OCI-LY7 (cell line): ENCODE measurements at regions not wholly inside any gene's neighbourhood (a gene's known extent, or its start where the extent isn't known, plus 50 kb on each side); places are given as distances from the start of the nearest gene placed in this dataset.

Source experiments
- BruUV-seq: library from RNA; stranded (reverse); fragments of 400-500 nt; replicated peaks from 2 replicates; lab custom pipeline; 2021; lab: Mats Ljungman, UMichigan
- CTCF ChIA-PET: fragments of 300-600 bp; sonication (Branson Sonifier 250); formaldehyde crosslinking; loops from one replicate; lab custom pipeline; 2022; ENCODE audit warnings: antibody characterized with exemption; ENCODE audit not compliant: unreplicated experiment; lab: Charles Lee
- POLR2A ChIA-PET: fragments of 300-600 bp; sonication (Branson Sonifier 250); formaldehyde crosslinking; loops from one replicate; lab custom pipeline; 2022; ENCODE audit warnings: antibody characterized with exemption; lab: Charles Lee
- DNase-seq: peaks from one replicate; pipeline ENCODE4 v3.0.0-alpha.2; 2015; ENCODE audit warnings: low spot score
- H2AFZ ChIP-seq: fragments of 200-600 bp; sonication (generic), shearing (Covaris generic); 2 replicates; pipeline ENCODE4 v1.6.1; 2014; ENCODE audit warnings: mild to moderate bottlenecking, antibody characterized with exemption, low read length, moderate library complexity
- H3K27ac ChIP-seq: fragments of 200-600 bp; sonication (generic); 2 replicates; pipeline ENCODE4 v1.5.1; 2014; ENCODE audit warnings: mixed run types, low read depth, mild to moderate bottlenecking, moderate library complexity, low read length, inconsistent platforms; ENCODE audit not compliant: poor library complexity, severe bottlenecking
- H3K36me3 ChIP-seq: fragments of 200-600 bp; sonication (generic); 2 replicates; pipeline ENCODE4 v1.6.1; 2014; ENCODE audit warnings: mild to moderate bottlenecking, antibody characterized with exemption, low read length, moderate library complexity, mixed read lengths; ENCODE audit not compliant: insufficient read depth
- H3K4me1 ChIP-seq: fragments of 200-600 bp; sonication (generic); 2 replicates; pipeline ENCODE4 v1.5.1; 2014; ENCODE audit warnings: mild to moderate bottlenecking, low read length; ENCODE audit not compliant: insufficient read depth, poor library complexity, severe bottlenecking
- H3K4me2 ChIP-seq: fragments of 200-600 bp; sonication (generic); 2 replicates; pipeline ENCODE4 v1.6.1; 2014; ENCODE audit warnings: mild to moderate bottlenecking, low read length
- H3K4me3 ChIP-seq: fragments of 200-600 bp; sonication (generic); 2 replicates; pipeline ENCODE4 v1.5.1; 2014; ENCODE audit warnings: mild to moderate bottlenecking, low read depth, low read length; ENCODE audit not compliant: poor library complexity, severe bottlenecking
- H3K79me2 ChIP-seq: fragments of 200-600 bp; sonication (generic); 2 replicates; pipeline ENCODE4 v1.6.1; 2016; ENCODE audit warnings: low read depth, mild to moderate bottlenecking, low read length, moderate library complexity, mixed read lengths; ENCODE audit not compliant: insufficient read depth
- H3K9me2 ChIP-seq: fragments of 200-600 bp; sonication (generic); 2 replicates; pipeline ENCODE4 v1.6.1; 2016; ENCODE audit warnings: mild to moderate bottlenecking, low read length, mixed read lengths; ENCODE audit not compliant: insufficient read depth
- H3K9me3 ChIP-seq: fragments of 200-600 bp; sonication (generic); 2 replicates; pipeline ENCODE4 v1.6.1; 2014; ENCODE audit warnings: mild to moderate bottlenecking, mixed run types, low read length, mixed read lengths
- H4K20me1 ChIP-seq: fragments of 200-600 bp; sonication (generic); 2 replicates; pipeline ENCODE4 v1.6.1; 2014; ENCODE audit warnings: mild to moderate bottlenecking, antibody characterized with exemption, low read length, moderate library complexity, mixed read lengths; ENCODE audit not compliant: insufficient read depth
- CTCF ChIP-seq: fragments of 200-600 bp; sonication (generic); conservative IDR thresholded peaks from 2 replicates; pipeline ENCODE4 v1.5.1; 2014; ENCODE audit warnings: mild to moderate bottlenecking, antibody characterized with exemption, low read length, moderate library complexity, mixed read lengths
- EZH2phosphoT487 ChIP-seq: fragments of 200-600 bp; sonication (generic); IDR thresholded peaks from 2 replicates; pipeline ENCODE4 v1.6.1; 2018; ENCODE audit warnings: low read depth, borderline replicate concordance, mild to moderate bottlenecking, mixed run types, antibody characterized with exemption, low read length, moderate library complexity, mixed read lengths
- intact Hi-C: fragments of 100-400 bp; cut with micrococcal nuclease; formaldehyde crosslinking; loops from one replicate; pipeline ENCODE4 v1.10.0; 2022; ENCODE audit not compliant: unreplicated experiment

DNA sequence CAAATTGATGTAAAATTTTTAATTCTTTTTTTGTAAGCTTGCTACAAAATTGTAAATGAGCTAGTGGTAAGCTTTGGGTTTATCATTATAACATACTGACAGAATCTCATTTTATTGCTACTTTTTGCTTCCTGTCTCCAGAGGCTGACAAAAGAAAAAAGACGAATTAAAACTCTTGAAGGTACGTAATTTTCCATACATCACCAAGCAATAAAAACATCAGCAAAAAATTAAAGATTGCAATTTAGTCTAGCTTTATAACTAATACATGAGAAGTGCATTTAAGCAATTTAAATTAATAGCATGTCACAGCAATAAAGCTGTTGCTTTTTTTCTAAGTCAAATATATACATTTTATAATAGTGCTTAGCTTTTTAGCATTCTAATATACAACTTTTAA lies 94.6 kb upstream of the SNTG2 start:
- Histone ChIP-seq H3K36me3 (no peaks in the 10 kb centered on the region), H3K9me3 (no peaks in the 10 kb centered on the region), H3K27ac (no peak overlapping the region), H3K4me2 (no peak overlapping the region), H2AFZ (no peak overlapping the region), H3K9me2 (no peaks in the 10 kb centered on the region), H4K20me1 (no peaks in the 10 kb centered on the region), H3K79me2 (no peaks in the 10 kb centered on the region), H3K4me1 (no peaks in the 10 kb centered on the region), H3K4me3 (no peak overlapping the region)
- TF ChIP-seq CTCF = no peak
- no peak for TF ChIP-seq EZH2phosphoT487
- intact Hi-C loops = no loop called here
- ChIA-PET POLR2A (interaction anchor here (0.7 kb wide), 1 partner anchor 444 kb away, joined by 3 read pairs; no protein-coding TSS in a partner anchor), CTCF (no interaction called here)
- no TSS peak for BruUV-seq
- DNase-seq = no peak

- no peaks in the 10 kb centered on the region for H3K4me1 ChIP-seq
- H4K20me1 ChIP-seq = no peaks in the 10 kb centered on the region
- no peak overlapping the region for H3K4me3 ChIP-seq
- ChIA-PET POLR2A (no interaction called here), CTCF (no interaction called here)
- H3K36me3 ChIP-seq = no peaks in the 10 kb centered on the region
- H3K4me2 ChIP-seq = no peak overlapping the region
- H3K9me2 ChIP-seq = no peaks in the 10 kb centered on the region
- no peak for DNase-seq
- intact Hi-C loops = no loop called here
- no peaks in the 10 kb centered on the region for H3K79me2 ChIP-seq
- no TSS peak for BruUV-seq
- H2AFZ ChIP-seq = no peak overlapping the region
- H3K9me3 ChIP-seq = no peaks in the 10 kb centered on the region
- no peak overlapping the region for H3K27ac ChIP-seq
- TF ChIP-seq EZH2phosphoT487 (no peak), CTCF (no peak)
These were observed 95.5 kb upstream of the SNTG2 start for GRCh38 chr2:855177-855576.

- Histone ChIP-seq H3K79me2 (no peaks in the 10 kb centered on the region), H3K4me2 (no peak overlapping the region), H3K36me3 (no peaks in the 10 kb centered on the region), H3K9me2 (no peaks in the 10 kb centered on the region), H3K4me3 (no peak overlapping the region), H3K27ac (no peak overlapping the region), H3K9me3 (no peaks in the 10 kb centered on the region), H2AFZ (no peak overlapping the region), H4K20me1 (no peaks in the 10 kb centered on the region), H3K4me1 (no peaks in the 10 kb centered on the region)
- intact Hi-C loops = loop anchor here (1.0 kb wide), 1 partner anchor 692 kb away; no protein-coding TSS in a partner anchor
- BruUV-seq = no TSS peak
- CTCF ChIA-PET = no interaction called here
- DNase-seq = peak; percentile 37
- TF ChIP-seq EZH2phosphoT487 (no peak), CTCF (peak; percentile 87)
- POLR2A ChIA-PET = no interaction called here
These were observed 96.2 kb upstream of the SNTG2 start for GRCh38 chr2:854460-854859.
